ENCODE measurements at regions not wholly inside any gene's neighbourhood (a gene's known extent, or its start where the extent isn't known, plus 50 kb on each side); places are given as distances from the start of the nearest gene placed in this dataset.

DNA sequence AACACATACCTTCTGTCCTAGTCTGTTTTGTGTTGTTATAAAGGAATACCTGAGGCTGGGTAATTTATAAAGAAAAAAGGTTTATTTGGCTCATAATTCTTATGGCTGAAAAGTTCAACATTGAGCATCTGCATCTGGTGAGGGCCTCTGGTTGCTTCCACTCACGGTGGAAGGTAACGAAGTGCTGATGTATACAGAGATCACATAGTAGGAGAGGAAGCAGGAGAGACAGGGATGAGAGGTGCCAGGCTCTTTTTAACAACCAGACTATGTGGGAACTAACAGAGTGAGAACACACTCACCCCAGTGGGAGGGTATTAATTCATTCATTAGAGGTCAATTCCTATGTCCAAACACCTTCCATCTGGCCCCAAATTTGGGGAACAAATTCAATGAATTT lies 463.8 kb downstream of the DSC3 start:
- Histone ChIP-seq H3K36me3 (ENCODE audit: insufficient read depth, low read length) (no peaks in the 10 kb centered on the region), H3K9ac (ENCODE audit: low read depth, low read length) (no peak overlapping the region), H3K4me1 (ENCODE audit: insufficient read depth, low read length) (no peaks in the 10 kb centered on the region), H3K9me3 (ENCODE audit: insufficient read depth, low read length, severe bottlenecking) (no peaks in the 10 kb centered on the region), H3K27me3 (ENCODE audit: insufficient read depth, low read length, poor library complexity) (no peaks in the 10 kb centered on the region), H3K27ac (ENCODE audit: low read length) (no peak overlapping the region), H3K79me2 (ENCODE audit: insufficient read depth, low read length) (no peaks in the 10 kb centered on the region), H2AFZ (ENCODE audit: low read depth, low read length) (no peak overlapping the region), H3K4me2 (ENCODE audit: insufficient read depth, low read length) (no peak overlapping the region), H3K4me3 (ENCODE audit: low read depth in 1 of 2, low read length in 2 of 2) (no peak overlapping the region), H4K20me1 (ENCODE audit: insufficient read depth, low read length) (no peaks in the 10 kb centered on the region)
- no peak for DNase-seq
- TF ChIP-seq, protein P1, sequence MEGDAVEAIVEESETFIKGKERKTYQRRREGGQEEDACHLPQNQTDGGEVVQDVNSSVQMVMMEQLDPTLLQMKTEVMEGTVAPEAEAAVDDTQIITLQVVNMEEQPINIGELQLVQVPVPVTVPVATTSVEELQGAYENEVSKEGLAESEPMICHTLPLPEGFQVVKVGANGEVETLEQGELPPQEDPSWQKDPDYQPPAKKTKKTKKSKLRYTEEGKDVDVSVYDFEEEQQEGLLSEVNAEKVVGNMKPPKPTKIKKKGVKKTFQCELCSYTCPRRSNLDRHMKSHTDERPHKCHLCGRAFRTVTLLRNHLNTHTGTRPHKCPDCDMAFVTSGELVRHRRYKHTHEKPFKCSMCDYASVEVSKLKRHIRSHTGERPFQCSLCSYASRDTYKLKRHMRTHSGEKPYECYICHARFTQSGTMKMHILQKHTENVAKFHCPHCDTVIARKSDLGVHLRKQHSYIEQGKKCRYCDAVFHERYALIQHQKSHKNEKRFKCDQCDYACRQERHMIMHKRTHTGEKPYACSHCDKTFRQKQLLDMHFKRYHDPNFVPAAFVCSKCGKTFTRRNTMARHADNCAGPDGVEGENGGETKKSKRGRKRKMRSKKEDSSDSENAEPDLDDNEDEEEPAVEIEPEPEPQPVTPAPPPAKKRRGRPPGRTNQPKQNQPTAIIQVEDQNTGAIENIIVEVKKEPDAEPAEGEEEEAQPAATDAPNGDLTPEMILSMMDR (IDR thresholded peaks at IDR 0.05; ENCODE audit: borderline replicate concordance, extremely low read depth, low read length, poor library complexity, severe bottlenecking): no peak
- no peak for TF ChIP-seq EZH2 (IDR thresholded peaks at IDR 0.05; ENCODE audit: borderline replicate concordance, low read depth, low read length, severe bottlenecking)
- ATAC-seq (ENCODE audit: insufficient read depth, low read depth): no peak

DNA sequence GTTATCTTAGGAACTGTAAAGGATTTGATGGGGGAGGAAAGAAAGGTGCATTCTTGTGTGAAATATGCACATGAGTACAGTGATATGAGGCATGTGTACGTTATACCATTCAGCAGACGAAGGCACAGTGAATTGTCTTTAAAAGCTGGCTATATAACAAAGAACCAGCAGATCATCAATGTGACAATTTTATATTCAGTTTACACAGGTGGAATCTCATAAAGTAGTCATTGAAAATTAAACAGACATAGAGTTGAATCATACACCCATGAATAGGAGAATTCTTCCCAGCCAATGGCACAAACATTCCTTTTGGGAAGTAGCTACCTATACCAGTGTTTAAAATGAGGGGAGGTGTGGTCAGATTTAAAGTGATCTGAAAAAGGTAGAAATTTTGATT lies 470.3 kb downstream of the DSC3 start:
- Histone ChIP-seq H3K36me3 (ENCODE audit: insufficient read depth, low read length) (no peaks in the 10 kb centered on the region), H3K4me3 (ENCODE audit: low read depth in 1 of 2, low read length in 2 of 2) (no peak overlapping the region), H3K9ac (ENCODE audit: low read depth, low read length) (no peak overlapping the region), H2AFZ (ENCODE audit: low read depth, low read length) (no peak overlapping the region), H3K27ac (ENCODE audit: low read length) (no peak overlapping the region), H3K9me3 (ENCODE audit: insufficient read depth, low read length, severe bottlenecking) (no peaks in the 10 kb centered on the region), H3K4me1 (ENCODE audit: insufficient read depth, low read length) (no peaks in the 10 kb centered on the region), H3K79me2 (ENCODE audit: insufficient read depth, low read length) (no peaks in the 10 kb centered on the region), H3K4me2 (ENCODE audit: insufficient read depth, low read length) (no peak overlapping the region), H4K20me1 (ENCODE audit: insufficient read depth, low read length) (no peaks in the 10 kb centered on the region), H3K27me3 (ENCODE audit: insufficient read depth, low read length, poor library complexity) (no peaks in the 10 kb centered on the region)
- TF ChIP-seq, protein P1 (IDR thresholded peaks at IDR 0.05; ENCODE audit: borderline replicate concordance, extremely low read depth, low read length, poor library complexity, severe bottlenecking): no peak
- TF ChIP-seq EZH2 (IDR thresholded peaks at IDR 0.05; ENCODE audit: borderline replicate concordance, low read depth, low read length, severe bottlenecking): no peak
- ATAC-seq (ENCODE audit: insufficient read depth, low read depth): no peak
- no peak for DNase-seq

DNA sequence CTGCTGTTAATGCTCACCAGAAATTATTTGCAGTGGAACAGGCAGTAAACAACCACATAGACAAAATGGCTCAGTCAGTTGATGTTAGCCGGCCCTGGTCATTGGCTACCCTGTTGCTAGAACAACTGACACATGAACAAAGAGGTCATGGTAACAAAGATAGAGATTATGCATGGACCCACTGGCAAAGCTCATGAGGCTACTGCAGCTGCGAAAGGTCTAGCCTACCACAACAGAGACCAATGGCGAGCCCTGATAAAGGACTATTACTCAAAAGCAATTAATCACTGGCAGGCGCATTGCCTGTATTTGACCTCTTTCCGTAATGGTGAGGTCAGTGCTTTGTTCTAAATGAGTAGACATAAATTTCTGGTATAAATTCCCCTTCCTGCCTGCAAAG lies 474.2 kb downstream of the DSC3 start:
- Histone ChIP-seq H3K9ac (ENCODE audit: low read depth, low read length) (no peak overlapping the region), H2AFZ (ENCODE audit: low read depth, low read length) (no peak overlapping the region), H3K36me3 (ENCODE audit: insufficient read depth, low read length) (no peaks in the 10 kb centered on the region), H4K20me1 (ENCODE audit: insufficient read depth, low read length) (no peaks in the 10 kb centered on the region), H3K27ac (ENCODE audit: low read length) (no peak overlapping the region), H3K9me3 (ENCODE audit: insufficient read depth, low read length, severe bottlenecking) (no peaks in the 10 kb centered on the region), H3K79me2 (ENCODE audit: insufficient read depth, low read length) (no peaks in the 10 kb centered on the region), H3K4me3 (ENCODE audit: low read depth in 1 of 2, low read length in 2 of 2) (no peak overlapping the region), H3K4me1 (ENCODE audit: insufficient read depth, low read length) (no peaks in the 10 kb centered on the region), H3K4me2 (ENCODE audit: insufficient read depth, low read length) (no peak overlapping the region), H3K27me3 (ENCODE audit: insufficient read depth, low read length, poor library complexity) (no peaks in the 10 kb centered on the region)
- no peak for TF ChIP-seq EZH2 (IDR thresholded peaks at IDR 0.05; ENCODE audit: borderline replicate concordance, low read depth, low read length, severe bottlenecking)
- TF ChIP-seq, protein P1 (IDR thresholded peaks at IDR 0.05; ENCODE audit: borderline replicate concordance, extremely low read depth, low read length, poor library complexity, severe bottlenecking): no peak
- DNase-seq (no peak), ATAC-seq (ENCODE audit: insufficient read depth, low read depth) (no peak)

DNA sequence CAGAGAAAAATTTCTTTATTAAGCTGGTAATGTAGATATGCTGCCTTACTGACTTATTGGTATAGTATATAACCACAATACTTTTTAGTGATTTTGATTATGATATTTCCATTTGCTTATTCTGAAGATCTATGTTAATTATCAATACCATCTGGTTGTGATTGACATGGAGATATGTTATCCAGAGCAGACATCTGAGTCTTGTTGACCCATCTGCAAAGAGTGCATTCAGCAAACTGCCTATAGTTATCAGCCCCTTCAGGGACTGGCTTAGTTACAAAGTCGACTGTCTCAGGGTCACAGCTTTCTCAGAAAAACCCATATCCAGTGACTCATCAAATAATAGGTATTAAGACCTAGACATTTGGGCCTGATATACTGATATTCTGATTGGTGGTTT lies 475.7 kb downstream of the DSC3 start:
- H2AFZ ChIP-seq (ENCODE audit: low read depth, low read length): no peak overlapping the region
- DNase-seq (no peak), ATAC-seq (ENCODE audit: insufficient read depth, low read depth) (no peak)
- no peaks in the 10 kb centered on the region for H4K20me1 ChIP-seq (ENCODE audit: insufficient read depth, low read length)
- H3K79me2 ChIP-seq (ENCODE audit: insufficient read depth, low read length): no peaks in the 10 kb centered on the region
- no peak overlapping the region for H3K4me3 ChIP-seq (ENCODE audit: low read depth in 1 of 2, low read length in 2 of 2)
- no peak for TF ChIP-seq EZH2 (IDR thresholded peaks at IDR 0.05; ENCODE audit: borderline replicate concordance, low read depth, low read length, severe bottlenecking)
- TF ChIP-seq, protein P1 (IDR thresholded peaks at IDR 0.05; ENCODE audit: borderline replicate concordance, extremely low read depth, low read length, poor library complexity, severe bottlenecking): no peak
- H3K4me1 ChIP-seq (ENCODE audit: insufficient read depth, low read length): no peaks in the 10 kb centered on the region
- H3K9ac ChIP-seq (ENCODE audit: low read depth, low read length): no peak overlapping the region
- H3K27ac ChIP-seq (ENCODE audit: low read length): no peak overlapping the region
- no peaks in the 10 kb centered on the region for H3K9me3 ChIP-seq (ENCODE audit: insufficient read depth, low read length, severe bottlenecking)
- no peak overlapping the region for H3K4me2 ChIP-seq (ENCODE audit: insufficient read depth, low read length)
- no peaks in the 10 kb centered on the region for H3K36me3 ChIP-seq (ENCODE audit: insufficient read depth, low read length)
- H3K27me3 ChIP-seq (ENCODE audit: insufficient read depth, low read length, poor library complexity): no peaks in the 10 kb centered on the region
